OCI-LY7 (cell line): ENCODE measurements at regions not wholly inside any gene's neighbourhood (a gene's known extent, or its start where the extent isn't known, plus 50 kb on each side); places are given as distances from the start of the nearest gene placed in this dataset.

ENCODE experiments used
- BruUV-seq: library from RNA; stranded (reverse); fragments of 400-500 nt; replicated peaks from 2 replicates; lab custom pipeline; 2021; lab: Mats Ljungman, UMichigan
- CTCF ChIA-PET: fragments of 300-600 bp; sonication (Branson Sonifier 250); formaldehyde crosslinking; loops from one replicate; lab custom pipeline; 2022; ENCODE audit warnings: antibody characterized with exemption; ENCODE audit not compliant: unreplicated experiment; lab: Charles Lee
- POLR2A ChIA-PET: fragments of 300-600 bp; sonication (Branson Sonifier 250); formaldehyde crosslinking; loops from one replicate; lab custom pipeline; 2022; ENCODE audit warnings: antibody characterized with exemption; lab: Charles Lee
- DNase-seq: peaks from one replicate; pipeline ENCODE4 v3.0.0-alpha.2; 2015; ENCODE audit warnings: low spot score
- H2AFZ ChIP-seq: fragments of 200-600 bp; sonication (generic), shearing (Covaris generic); 2 replicates; pipeline ENCODE4 v1.6.1; 2014; ENCODE audit warnings: mild to moderate bottlenecking, antibody characterized with exemption, low read length, moderate library complexity
- H3K27ac ChIP-seq: fragments of 200-600 bp; sonication (generic); 2 replicates; pipeline ENCODE4 v1.5.1; 2014; ENCODE audit warnings: mixed run types, low read depth, mild to moderate bottlenecking, moderate library complexity, low read length, inconsistent platforms; ENCODE audit not compliant: poor library complexity, severe bottlenecking
- H3K36me3 ChIP-seq: fragments of 200-600 bp; sonication (generic); 2 replicates; pipeline ENCODE4 v1.6.1; 2014; ENCODE audit warnings: mild to moderate bottlenecking, antibody characterized with exemption, low read length, moderate library complexity, mixed read lengths; ENCODE audit not compliant: insufficient read depth
- H3K4me1 ChIP-seq: fragments of 200-600 bp; sonication (generic); 2 replicates; pipeline ENCODE4 v1.5.1; 2014; ENCODE audit warnings: mild to moderate bottlenecking, low read length; ENCODE audit not compliant: insufficient read depth, poor library complexity, severe bottlenecking
- H3K4me2 ChIP-seq: fragments of 200-600 bp; sonication (generic); 2 replicates; pipeline ENCODE4 v1.6.1; 2014; ENCODE audit warnings: mild to moderate bottlenecking, low read length
- H3K4me3 ChIP-seq: fragments of 200-600 bp; sonication (generic); 2 replicates; pipeline ENCODE4 v1.5.1; 2014; ENCODE audit warnings: mild to moderate bottlenecking, low read depth, low read length; ENCODE audit not compliant: poor library complexity, severe bottlenecking
- H3K79me2 ChIP-seq: fragments of 200-600 bp; sonication (generic); 2 replicates; pipeline ENCODE4 v1.6.1; 2016; ENCODE audit warnings: low read depth, mild to moderate bottlenecking, low read length, moderate library complexity, mixed read lengths; ENCODE audit not compliant: insufficient read depth
- H3K9me2 ChIP-seq: fragments of 200-600 bp; sonication (generic); 2 replicates; pipeline ENCODE4 v1.6.1; 2016; ENCODE audit warnings: mild to moderate bottlenecking, low read length, mixed read lengths; ENCODE audit not compliant: insufficient read depth
- H3K9me3 ChIP-seq: fragments of 200-600 bp; sonication (generic); 2 replicates; pipeline ENCODE4 v1.6.1; 2014; ENCODE audit warnings: mild to moderate bottlenecking, mixed run types, low read length, mixed read lengths
- H4K20me1 ChIP-seq: fragments of 200-600 bp; sonication (generic); 2 replicates; pipeline ENCODE4 v1.6.1; 2014; ENCODE audit warnings: mild to moderate bottlenecking, antibody characterized with exemption, low read length, moderate library complexity, mixed read lengths; ENCODE audit not compliant: insufficient read depth
- CTCF ChIP-seq: fragments of 200-600 bp; sonication (generic); conservative IDR thresholded peaks from 2 replicates; pipeline ENCODE4 v1.5.1; 2014; ENCODE audit warnings: mild to moderate bottlenecking, antibody characterized with exemption, low read length, moderate library complexity, mixed read lengths
- EZH2phosphoT487 ChIP-seq: fragments of 200-600 bp; sonication (generic); IDR thresholded peaks from 2 replicates; pipeline ENCODE4 v1.6.1; 2018; ENCODE audit warnings: low read depth, borderline replicate concordance, mild to moderate bottlenecking, mixed run types, antibody characterized with exemption, low read length, moderate library complexity, mixed read lengths
- intact Hi-C: fragments of 100-400 bp; cut with micrococcal nuclease; formaldehyde crosslinking; loops from one replicate; pipeline ENCODE4 v1.10.0; 2022; ENCODE audit not compliant: unreplicated experiment

GRCh38 chr6:169968541-169969270, 217.3 kb downstream of the ERMARD start:
- Histone ChIP-seq H3K4me2 (no peak overlapping the region), H3K9me2 (no peaks in the 10 kb centered on the region), H4K20me1 (no peaks in the 10 kb centered on the region), H3K79me2 (no peaks in the 10 kb centered on the region), H3K36me3 (no peaks in the 10 kb centered on the region), H3K27ac (no peak overlapping the region), H3K4me1 (no peaks in the 10 kb centered on the region), H3K9me3 (no peaks in the 10 kb centered on the region), H3K4me3 (no peak overlapping the region), H2AFZ (no peak overlapping the region)
- ChIA-PET CTCF (interaction anchor here (0.6 to 0.7 kb wide), 2 partner anchors 10 to 549 kb away, joined by 3 read pairs; no protein-coding TSS in a partner anchor), POLR2A (no interaction called here)
- intact Hi-C loops: no loop called here
- TF ChIP-seq EZH2phosphoT487: no peak
- no peak for TF ChIP-seq CTCF
- BruUV-seq: no TSS peak
- DNase-seq: no peak

- CTCF ChIA-PET: interaction anchor here (0.7 kb wide), 1 partner anchor 9 kb away, joined by 3 read pairs; no protein-coding TSS in a partner anchor
- DNase-seq: no peak
- no TSS peak for BruUV-seq
- Histone ChIP-seq H3K4me3 (no peak overlapping the region), H3K9me2 (no peaks in the 10 kb centered on the region), H3K79me2 (no peaks in the 10 kb centered on the region), H3K9me3 (no peaks in the 10 kb centered on the region), H3K36me3 (no peaks in the 10 kb centered on the region), H3K4me2 (no peak overlapping the region), H3K27ac (no peak overlapping the region), H2AFZ (no peak overlapping the region), H3K4me1 (no peaks in the 10 kb centered on the region), H4K20me1 (no peaks in the 10 kb centered on the region)
- TF ChIP-seq CTCF (no peak), EZH2phosphoT487 (no peak)
- intact Hi-C loops: no loop called here
- POLR2A ChIA-PET: no interaction called here
Observed at GRCh38 chr6:169967687-169968086, 216.3 kb downstream of the ERMARD start.
